NCI-H2081 (cell line): ENCODE measurements at regions not wholly inside any gene's neighbourhood (a gene's known extent, or its start where the extent isn't known, plus 50 kb on each side); places are given as distances from the start of the nearest gene placed in this dataset.
"Not testable (repeated sequence)": the region's sequence is repeated elsewhere in the genome, so short reads cannot be mapped to it uniquely, and the experiment has no call there.

Experiments
- DNase-seq, 2 experiments: peaks; one replicate each; lab custom pipeline; 2025; lab: John Stamatoyannopoulos, UW

- no peak for DNase-seq
Observed at GRCh38 chr6:60670036-60670435, 1616.0 kb downstream of the KHDRBS2 start.

GRCh38 chr6:60668428-60668827 is 1617.6 kb downstream of the KHDRBS2 start:
- no peak for DNase-seq

- DNase-seq: not testable (repeated sequence)
Observed at GRCh38 chr6:60663199-60663598, 1622.8 kb downstream of the KHDRBS2 start.

- no peak for DNase-seq
Observed at GRCh38 chr6:60643870-60644269, 1642.2 kb downstream of the KHDRBS2 start.

- DNase-seq: not testable (repeated sequence)
Observed at GRCh38 chr6:60639185-60639584, 1646.8 kb downstream of the KHDRBS2 start.
